Astrocyte of the spinal cord (primary cell): ENCODE measurements at regions not wholly inside any gene's neighbourhood (a gene's known extent, or its start where the extent isn't known, plus 50 kb on each side); places are given as distances from the start of the nearest gene placed in this dataset.
"Not testable (repeated sequence)": the region's sequence is repeated elsewhere in the genome, so short reads cannot be mapped to it uniquely, and the experiment has no call there.

Experiments used
- DNase-seq: peaks from one replicate; pipeline ENCODE4 v3.0.0; 2011; ENCODE audit warnings: low read depth, low spot score
- H3K4me3 ChIP-seq: 2 replicates; pipeline ENCODE4 v1.5.1; 2011; ENCODE audit warnings: low read depth, mild to moderate bottlenecking, low read length, moderate library complexity
- CTCF ChIP-seq: IDR thresholded peaks from 2 replicates; pipeline ENCODE4 v1.5.1; 2012; ENCODE audit warnings: low read depth, mild to moderate bottlenecking, low read length, inconsistent platforms
- in situ Hi-C: cut with HindIII; loops from 2 replicates; pipeline ENCODE4 v1.10.0; 2017; ENCODE audit warnings: low sequenced_read_pairs

GRCh38 chr20:57108742-57109570 is 157.5 kb downstream of the BMP7 start:
- no peak for TF ChIP-seq CTCF
- in situ Hi-C loops: no loop called here
- no peak for DNase-seq
- no peak overlapping the region for H3K4me3 ChIP-seq

- no peak overlapping the region for H3K4me3 ChIP-seq
- in situ Hi-C loops: no loop called here
- DNase-seq: no peak
- TF ChIP-seq CTCF: no peak
These were observed 156.9 kb downstream of the BMP7 start for GRCh38 chr20:57109571-57109953.

- H3K4me3 ChIP-seq, DNase-seq, in situ Hi-C loops: not testable (repeated sequence)
These were observed 156.1 kb downstream of the BMP7 start for GRCh38 chr20:57110121-57111027.

GRCh38 chr20:57111028-57111373 is 155.4 kb downstream of the BMP7 start:
- no peak for DNase-seq
- in situ Hi-C loops: no loop called here
- no peak overlapping the region for H3K4me3 ChIP-seq

GRCh38 chr20:57112448-57112847 is 154.0 kb downstream of the BMP7 start:
- no peak overlapping the region for H3K4me3 ChIP-seq
- TF ChIP-seq CTCF: no peak
- in situ Hi-C loops: no loop called here
- no peak for DNase-seq

More at GRCh38 chr20:57111028-57111373, 155.4 kb downstream of the BMP7 start:
- no peak for TF ChIP-seq CTCF

GRCh38 chr20:57114290-57115005 is 152.0 kb downstream of the BMP7 start:
- in situ Hi-C loops: no loop called here
- TF ChIP-seq CTCF: no peak

More at GRCh38 chr20:57114290-57115005, 152.0 kb downstream of the BMP7 start:
- DNase-seq: no peak
- no peak overlapping the region for H3K4me3 ChIP-seq
